ENCODE measurements at regions not wholly inside any gene's neighbourhood (a gene's known extent, or its start where the extent isn't known, plus 50 kb on each side); places are given as distances from the start of the nearest gene placed in this dataset.

- Histone ChIP-seq H3K9me3 (no peaks in the 10 kb centered on the region), H3K36me3 (no peaks in the 10 kb centered on the region), H3K4me3 (no peak overlapping the region), H3K4me1 (ENCODE audit: control insufficient read depth in 1 of 2, low read depth in 2 of 2) (no peaks in the 10 kb centered on the region), H3K27me3 (replicated peaks; ENCODE audit: insufficient read depth) (no peaks in the 10 kb centered on the region), H3K27ac (no peak overlapping the region)
- ATAC-seq (ENCODE audit: insufficient number of reproducible peaks, low FRiP score, low read depth) (no peak), DNase-seq (ENCODE audit: low spot score) (no peak)
- no peak for TF ChIP-seq CTCF (IDR thresholded peaks at IDR 0.05)
Observed at GRCh38 chr1:198893763-198894444, 255.1 kb downstream of the PTPRC start.

GRCh38 chr1:198901266-198901665 lies 262.4 kb downstream of the PTPRC start:
- H3K27ac ChIP-seq = no peak overlapping the region
- no peak for TF ChIP-seq CTCF (IDR thresholded peaks at IDR 0.05)
- no peaks in the 10 kb centered on the region for H3K9me3 ChIP-seq
- DNase-seq (ENCODE audit: low spot score) = no peak
- H3K36me3 ChIP-seq = no peaks in the 10 kb centered on the region
- no peak for ATAC-seq (ENCODE audit: insufficient number of reproducible peaks, low FRiP score, low read depth)
- no peaks in the 10 kb centered on the region for H3K27me3 ChIP-seq (replicated peaks; ENCODE audit: insufficient read depth)
- no peaks in the 10 kb centered on the region for H3K4me1 ChIP-seq (ENCODE audit: control insufficient read depth in 1 of 2, low read depth in 2 of 2)
- H3K4me3 ChIP-seq = no peak overlapping the region

- H3K27ac ChIP-seq = no peak overlapping the region
- TF ChIP-seq CTCF (IDR thresholded peaks at IDR 0.05) = no peak
- H3K9me3 ChIP-seq = no peaks in the 10 kb centered on the region
- no peaks in the 10 kb centered on the region for H3K4me1 ChIP-seq (ENCODE audit: control insufficient read depth in 1 of 2, low read depth in 2 of 2)
- H3K4me3 ChIP-seq = no peak overlapping the region
- no peaks in the 10 kb centered on the region for H3K36me3 ChIP-seq
- DNase-seq (ENCODE audit: low spot score) (no peak), ATAC-seq (ENCODE audit: insufficient number of reproducible peaks, low FRiP score, low read depth) (no peak)
- H3K27me3 ChIP-seq (replicated peaks; ENCODE audit: insufficient read depth) = no peaks in the 10 kb centered on the region
Observed at GRCh38 chr1:198902655-198903054, 263.8 kb downstream of the PTPRC start.

- Histone ChIP-seq H3K4me3 (no peak overlapping the region), H3K9me3 (no peaks in the 10 kb centered on the region), H3K4me1 (ENCODE audit: control insufficient read depth in 1 of 2, low read depth in 2 of 2) (no peaks in the 10 kb centered on the region), H3K36me3 (no peaks in the 10 kb centered on the region), H3K27ac (no peak overlapping the region), H3K27me3 (replicated peaks; ENCODE audit: insufficient read depth) (no peaks in the 10 kb centered on the region)
- ATAC-seq (ENCODE audit: insufficient number of reproducible peaks, low FRiP score, low read depth) (no peak), DNase-seq (ENCODE audit: low spot score) (no peak)
- no peak for TF ChIP-seq CTCF (IDR thresholded peaks at IDR 0.05)
Observed at GRCh38 chr1:198903203-198903602, 264.4 kb downstream of the PTPRC start.

- Histone ChIP-seq H3K36me3 (no peaks in the 10 kb centered on the region), H3K27ac (no peak overlapping the region), H3K9me3 (no peaks in the 10 kb centered on the region), H3K4me3 (no peak overlapping the region), H3K4me1 (ENCODE audit: control insufficient read depth in 1 of 2, low read depth in 2 of 2) (no peaks in the 10 kb centered on the region), H3K27me3 (replicated peaks; ENCODE audit: insufficient read depth) (no peaks in the 10 kb centered on the region)
- ATAC-seq (ENCODE audit: insufficient number of reproducible peaks, low FRiP score, low read depth) (no peak), DNase-seq (ENCODE audit: low spot score) (no peak)
- TF ChIP-seq CTCF (IDR thresholded peaks at IDR 0.05) = no peak
Observed at GRCh38 chr1:198903621-198904020, 264.8 kb downstream of the PTPRC start.

Measured in thoracic aorta (tissue), 2 donors.